ENCODE measurements at regions not wholly inside any gene's neighbourhood (a gene's known extent, or its start where the extent isn't known, plus 50 kb on each side); places are given as distances from the start of the nearest gene placed in this dataset.

- TF ChIP-seq CTCF (IDR thresholded peaks at IDR 0.05) (no peak), POLR2A (IDR thresholded peaks at IDR 0.05) (no peak)
Measured at GRCh38 chr5:154575546-154576428, 97.8 kb upstream of the HAND1 start.
